B cell (primary cell): ENCODE measurements at regions not wholly inside any gene's neighbourhood (a gene's known extent, or its start where the extent isn't known, plus 50 kb on each side); places are given as distances from the start of the nearest gene placed in this dataset.

Source experiments
- CTCF ChIP-seq: fragments of 200-600 bp; IDR thresholded peaks from one replicate; pipeline ENCODE4 v1.8.0; 2022; ENCODE audit warnings: antibody characterized with exemption, mild to moderate bottlenecking
- EZH2 ChIP-seq: IDR thresholded peaks from 2 replicates; pipeline ENCODE4 v1.6.1; 2012; ENCODE audit warnings: borderline replicate concordance, low read depth, mild to moderate bottlenecking, moderate library complexity, low read length; ENCODE audit not compliant: insufficient read depth, poor library complexity, severe bottlenecking

DNA sequence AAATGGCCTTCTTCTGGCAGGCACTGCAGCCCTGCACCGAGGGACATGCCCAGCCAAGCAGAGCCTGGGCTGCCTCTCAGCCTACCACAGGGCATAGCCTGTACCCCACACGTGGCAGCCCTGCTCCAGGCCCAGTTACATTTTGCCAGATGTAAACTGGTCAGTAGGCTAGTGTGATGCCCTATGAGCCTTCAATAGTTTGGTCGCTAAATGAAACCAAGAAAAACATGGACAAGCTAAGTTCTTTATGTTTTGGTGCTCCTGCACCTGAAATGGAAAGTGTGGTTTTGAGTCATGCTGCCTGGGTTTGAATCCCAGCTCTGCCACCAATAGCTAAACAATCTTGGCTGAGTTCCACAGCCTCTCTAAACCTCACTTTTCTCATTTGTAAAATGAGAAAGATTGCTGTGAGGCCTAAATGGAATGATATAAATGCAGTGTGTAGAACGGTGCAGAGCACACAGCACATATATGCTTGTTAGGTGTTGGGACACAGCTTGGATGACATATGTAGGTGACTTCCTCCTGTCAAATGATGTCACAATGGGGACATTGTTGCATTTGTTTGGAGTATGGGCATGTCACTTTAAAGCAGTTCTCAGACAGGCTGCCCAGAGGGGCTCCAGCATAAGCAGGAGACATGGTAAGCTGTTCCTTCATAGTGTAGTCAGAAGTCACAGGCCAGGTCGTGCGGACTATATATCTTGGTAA lies 57.4 kb downstream of the ZBTB38 start:
- TF ChIP-seq CTCF, result no peak
- TF ChIP-seq EZH2, result no peak
